NT2/D1 (cell line): ENCODE measurements at regions not wholly inside any gene's neighbourhood (a gene's known extent, or its start where the extent isn't known, plus 50 kb on each side); places are given as distances from the start of the nearest gene placed in this dataset.

Experiments used
- DNase-seq: peaks from one replicate; pipeline ENCODE4 v3.0.0-alpha.2; 2011; ENCODE audit warnings: low read depth, low spot score
- H3K27me3 ChIP-seq: 2 replicates; pipeline ENCODE4 v1.6.0; 2011; ENCODE audit warnings: mild to moderate bottlenecking; ENCODE audit not compliant: insufficient read length, insufficient read depth
- H3K36me3 ChIP-seq: 2 replicates; pipeline ENCODE4 v1.6.1; 2011; ENCODE audit warnings: mild to moderate bottlenecking, low read length, mixed read lengths; ENCODE audit not compliant: insufficient read depth, insufficient read length
- H3K4me1 ChIP-seq: 2 replicates; pipeline ENCODE4 v1.5.1; 2011; ENCODE audit not compliant: insufficient read depth, insufficient read length
- H3K4me3 ChIP-seq: 2 replicates; pipeline ENCODE4 v1.5.1; 2011; ENCODE audit warnings: low read depth; ENCODE audit not compliant: insufficient read length
- H3K9ac ChIP-seq: 2 replicates; pipeline ENCODE4 v1.6.0; 2011; ENCODE audit warnings: low read depth; ENCODE audit not compliant: insufficient read length
- H3K9me3 ChIP-seq: 2 replicates; pipeline ENCODE4 v1.5.1; 2011; ENCODE audit warnings: mild to moderate bottlenecking, low read length; ENCODE audit not compliant: insufficient read depth
- SUZ12 ChIP-seq: IDR thresholded peaks from 2 replicates; pipeline ENCODE4 v1.6.1; 2011; ENCODE audit not compliant: insufficient read length, insufficient read depth; ENCODE audit errors: extremely low read depth
- YY1 ChIP-seq: IDR thresholded peaks from 2 replicates; pipeline ENCODE4 v1.6.1; 2011; ENCODE audit not compliant: insufficient read length, insufficient read depth
- ZNF274 ChIP-seq: IDR thresholded peaks from 2 replicates; pipeline ENCODE4 v1.6.1; 2011; ENCODE audit warnings: mild to moderate bottlenecking, low read depth, low read length

- Histone ChIP-seq H3K4me3 (no peak overlapping the region), H3K9ac (no peak overlapping the region), H3K9me3 (no peaks in the 10 kb centered on the region), H3K4me1 (no peaks in the 10 kb centered on the region), H3K36me3 (no peaks in the 10 kb centered on the region), H3K27me3 (no peaks in the 10 kb centered on the region)
- no peak for TF ChIP-seq SUZ12
- no peak for TF ChIP-seq YY1
- no peak for TF ChIP-seq ZNF274
- no peak for DNase-seq
Measured at GRCh38 chr10:90430186-90430585, 427.7 kb downstream of the HTR7 start.

GRCh38 chr10:90432866-90433265 is 425.0 kb downstream of the HTR7 start:
- no peaks in the 10 kb centered on the region for H3K36me3 ChIP-seq
- DNase-seq, result no peak
- no peak overlapping the region for H3K4me3 ChIP-seq
- no peaks in the 10 kb centered on the region for H3K4me1 ChIP-seq
- TF ChIP-seq SUZ12 (no peak), YY1 (no peak), ZNF274 (no peak)
- H3K9me3 ChIP-seq, result no peaks in the 10 kb centered on the region
- H3K27me3 ChIP-seq, result no peaks in the 10 kb centered on the region
- H3K9ac ChIP-seq, result no peak overlapping the region

- Histone ChIP-seq H3K9ac (no peak overlapping the region), H3K9me3 (no peaks in the 10 kb centered on the region), H3K4me3 (no peak overlapping the region), H3K36me3 (no peaks in the 10 kb centered on the region), H3K4me1 (no peaks in the 10 kb centered on the region), H3K27me3 (no peaks in the 10 kb centered on the region)
- no peak for DNase-seq
- TF ChIP-seq YY1 (no peak), SUZ12 (no peak), ZNF274 (no peak)
Measured at GRCh38 chr10:90435296-90435695, 422.5 kb downstream of the HTR7 start.

GRCh38 chr10:90437452-90437851 is 420.4 kb downstream of the HTR7 start:
- no peaks in the 10 kb centered on the region for H3K27me3 ChIP-seq
- H3K9me3 ChIP-seq, result no peaks in the 10 kb centered on the region
- no peaks in the 10 kb centered on the region for H3K4me1 ChIP-seq
- H3K9ac ChIP-seq, result no peak overlapping the region
- no peak overlapping the region for H3K4me3 ChIP-seq
- no peak for TF ChIP-seq ZNF274
- TF ChIP-seq YY1, result no peak
- no peak for TF ChIP-seq SUZ12
- H3K36me3 ChIP-seq, result no peaks in the 10 kb centered on the region
- DNase-seq, result no peak

GRCh38 chr10:90440870-90441269 is 417.0 kb downstream of the HTR7 start:
- no peaks in the 10 kb centered on the region for H3K4me1 ChIP-seq
- DNase-seq, result no peak
- H3K4me3 ChIP-seq, result no peak overlapping the region
- no peak overlapping the region for H3K9ac ChIP-seq
- no peaks in the 10 kb centered on the region for H3K27me3 ChIP-seq
- no peaks in the 10 kb centered on the region for H3K36me3 ChIP-seq
- TF ChIP-seq ZNF274 (no peak), SUZ12 (no peak), YY1 (no peak)
- H3K9me3 ChIP-seq, result no peaks in the 10 kb centered on the region

- no peak for DNase-seq
- H3K4me1 ChIP-seq, result no peaks in the 10 kb centered on the region
- H3K36me3 ChIP-seq, result no peaks in the 10 kb centered on the region
- H3K9me3 ChIP-seq, result no peaks in the 10 kb centered on the region
- no peak for TF ChIP-seq ZNF274
- no peak for TF ChIP-seq YY1
- TF ChIP-seq SUZ12, result no peak
- no peak overlapping the region for H3K4me3 ChIP-seq
- no peaks in the 10 kb centered on the region for H3K27me3 ChIP-seq
- H3K9ac ChIP-seq, result no peak overlapping the region
Measured at GRCh38 chr10:90443342-90443741, 414.5 kb downstream of the HTR7 start.

- H3K4me3 ChIP-seq, result no peak overlapping the region
- no peak overlapping the region for H3K9ac ChIP-seq
- DNase-seq, result no peak
- H3K4me1 ChIP-seq, result no peaks in the 10 kb centered on the region
- H3K36me3 ChIP-seq, result no peaks in the 10 kb centered on the region
- H3K27me3 ChIP-seq, result no peaks in the 10 kb centered on the region
- no peaks in the 10 kb centered on the region for H3K9me3 ChIP-seq
- TF ChIP-seq ZNF274 (no peak), YY1 (no peak), SUZ12 (no peak)
Measured at GRCh38 chr10:90447831-90448230, 410.0 kb downstream of the HTR7 start.

- no peak for TF ChIP-seq YY1
Measured at GRCh38 chr10:90450797-90451196, 407.0 kb downstream of the HTR7 start.

More at GRCh38 chr10:90450797-90451196, 407.0 kb downstream of the HTR7 start:
- Histone ChIP-seq H3K27me3 (no peaks in the 10 kb centered on the region), H3K9ac (no peak overlapping the region), H3K4me1 (no peaks in the 10 kb centered on the region), H3K4me3 (no peak overlapping the region), H3K36me3 (no peaks in the 10 kb centered on the region), H3K9me3 (no peaks in the 10 kb centered on the region)
- DNase-seq, result no peak
